ENCODE measurements at regions not wholly inside any gene's neighbourhood (a gene's known extent, or its start where the extent isn't known, plus 50 kb on each side); places are given as distances from the start of the nearest gene placed in this dataset.

DNA sequence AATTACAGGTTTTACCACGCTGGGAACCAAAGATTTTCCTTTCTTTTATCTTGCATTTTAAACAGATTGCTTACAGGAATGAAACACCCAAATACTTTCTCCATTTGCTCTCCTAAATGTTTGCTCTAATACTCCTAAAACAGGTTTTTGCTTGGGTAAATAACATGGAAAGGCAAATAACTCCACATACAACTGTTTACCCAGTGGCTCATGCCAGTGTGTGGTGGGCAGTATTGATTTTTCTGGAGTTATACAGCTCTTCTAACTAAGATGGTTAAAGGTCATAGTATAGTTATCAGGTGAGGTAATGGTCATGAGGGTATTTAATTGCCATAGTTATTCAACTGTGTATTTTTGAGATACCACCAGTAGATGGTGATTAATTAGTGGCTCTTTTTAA, 61.2 kb upstream of the RAB27B start:
- no peak for ATAC-seq
- intact Hi-C loops (cut with DNase I) = no loop called here
- Histone ChIP-seq H3K27me3 (peaks cover 0 to 9% (median 0%) of the 10 kb centered on the region in 7 donors), H3K27ac (no peak overlapping the region), H3K9me3 (no peaks in the 10 kb centered on the region), H3K4me3 (no peak overlapping the region), H3K4me1 (no peaks in the 10 kb centered on the region), H3K36me3 (no peaks in the 10 kb centered on the region)
- 85 to 87% methylated on average over 1 of the region's 1 CpG for WGBS, 2 donors
- no peak for DNase-seq
- TF ChIP-seq, protein P1, sequence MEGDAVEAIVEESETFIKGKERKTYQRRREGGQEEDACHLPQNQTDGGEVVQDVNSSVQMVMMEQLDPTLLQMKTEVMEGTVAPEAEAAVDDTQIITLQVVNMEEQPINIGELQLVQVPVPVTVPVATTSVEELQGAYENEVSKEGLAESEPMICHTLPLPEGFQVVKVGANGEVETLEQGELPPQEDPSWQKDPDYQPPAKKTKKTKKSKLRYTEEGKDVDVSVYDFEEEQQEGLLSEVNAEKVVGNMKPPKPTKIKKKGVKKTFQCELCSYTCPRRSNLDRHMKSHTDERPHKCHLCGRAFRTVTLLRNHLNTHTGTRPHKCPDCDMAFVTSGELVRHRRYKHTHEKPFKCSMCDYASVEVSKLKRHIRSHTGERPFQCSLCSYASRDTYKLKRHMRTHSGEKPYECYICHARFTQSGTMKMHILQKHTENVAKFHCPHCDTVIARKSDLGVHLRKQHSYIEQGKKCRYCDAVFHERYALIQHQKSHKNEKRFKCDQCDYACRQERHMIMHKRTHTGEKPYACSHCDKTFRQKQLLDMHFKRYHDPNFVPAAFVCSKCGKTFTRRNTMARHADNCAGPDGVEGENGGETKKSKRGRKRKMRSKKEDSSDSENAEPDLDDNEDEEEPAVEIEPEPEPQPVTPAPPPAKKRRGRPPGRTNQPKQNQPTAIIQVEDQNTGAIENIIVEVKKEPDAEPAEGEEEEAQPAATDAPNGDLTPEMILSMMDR (IDR thresholded peaks at IDR 0.05) = no peak

DNA sequence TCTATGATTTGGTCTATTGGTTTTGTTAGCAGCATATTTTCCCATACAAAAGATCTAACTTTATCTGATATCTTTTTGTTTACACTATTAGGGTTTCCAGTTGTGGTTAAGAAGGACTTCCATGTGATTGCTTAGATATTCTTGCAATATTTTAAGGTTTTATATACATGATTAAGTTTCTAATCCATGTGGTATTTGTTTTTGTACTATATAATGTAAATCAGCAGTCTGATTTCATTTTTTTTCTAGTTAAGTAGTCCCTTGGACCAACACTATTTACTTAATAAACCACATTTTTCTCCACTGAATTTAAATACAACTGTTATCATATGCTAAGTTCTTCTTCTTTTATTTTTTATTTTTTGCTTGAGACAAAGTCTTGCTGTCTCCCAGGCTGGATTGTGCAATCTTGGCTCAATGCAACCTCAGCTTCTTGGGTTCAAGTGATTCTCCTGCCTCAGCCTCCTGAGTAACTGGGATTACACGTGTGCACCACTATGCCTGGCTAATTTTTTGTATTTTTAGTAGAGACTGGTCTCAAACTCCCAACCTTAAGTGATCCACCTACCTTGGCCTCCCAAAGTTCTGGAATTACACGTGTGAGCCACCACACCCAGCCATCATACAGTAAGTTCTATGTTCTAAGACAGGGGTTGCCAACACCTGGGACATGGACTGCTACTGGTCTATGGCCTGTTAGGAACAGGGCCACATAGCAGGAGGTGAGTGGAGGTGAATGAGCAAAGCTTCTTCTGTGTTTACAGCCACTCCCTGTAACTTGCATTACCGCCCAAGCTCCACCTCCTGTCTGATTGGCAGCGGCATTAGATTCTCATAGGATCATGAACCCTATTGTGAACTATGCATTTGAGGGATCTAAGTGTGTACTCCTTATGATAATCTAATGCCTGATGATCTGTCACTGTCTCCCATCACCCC, 58.5 kb upstream of the RAB27B start:
- WGBS, 2 donors = 85 to 90% methylated on average over 4 of the region's 4 CpGs
- ATAC-seq (no peak), DNase-seq (no peak)
- Histone ChIP-seq H3K27ac (no peak overlapping the region), H3K4me3 (no peak overlapping the region), H3K9me3 (no peaks in the 10 kb centered on the region), H3K27me3 (no peaks in the 10 kb centered on the region), H3K36me3 (no peaks in the 10 kb centered on the region), H3K4me1 (peaks cover 0 to 5% (median 0%) of the 10 kb centered on the region in 9 donors)
- TF ChIP-seq, protein P1 (IDR thresholded peaks at IDR 0.05) = no peak
- intact Hi-C loops (cut with DNase I) = no loop called here

DNA sequence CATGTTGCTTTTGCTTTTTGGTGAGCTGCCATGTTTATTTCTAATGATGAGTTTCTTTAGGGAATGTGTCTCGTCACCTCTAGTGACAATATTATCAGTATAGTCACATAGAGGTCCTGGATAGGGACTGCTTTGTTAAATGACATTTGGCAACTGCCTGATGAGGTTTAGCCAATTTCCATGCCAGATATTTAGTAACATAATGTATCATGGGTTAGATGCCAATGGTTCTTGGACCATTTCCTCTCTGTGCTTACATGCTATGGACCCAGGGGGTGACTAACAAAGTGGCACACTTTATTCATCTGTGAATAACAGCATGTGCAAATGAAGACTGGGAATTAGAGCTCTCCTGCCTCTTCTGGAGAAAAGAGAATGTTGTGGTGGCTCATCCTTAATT, 56.2 kb upstream of the RAB27B start:
- TF ChIP-seq, protein P1 (IDR thresholded peaks at IDR 0.05) = no peak
- Histone ChIP-seq H3K4me3 (no peak overlapping the region), H3K9me3 (no peaks in the 10 kb centered on the region), H3K27ac (no peak overlapping the region), H3K4me1 (peaks cover 0 to 15% (median 0%) of the 10 kb centered on the region in 9 donors), H3K27me3 (no peaks in the 10 kb centered on the region), H3K36me3 (no peaks in the 10 kb centered on the region)
- ATAC-seq (no peak), DNase-seq (no peak)
- WGBS, 2 donors = 73 to 77% methylated on average over 1 of the region's 1 CpG
- intact Hi-C loops (cut with DNase I) = no loop called here

DNA sequence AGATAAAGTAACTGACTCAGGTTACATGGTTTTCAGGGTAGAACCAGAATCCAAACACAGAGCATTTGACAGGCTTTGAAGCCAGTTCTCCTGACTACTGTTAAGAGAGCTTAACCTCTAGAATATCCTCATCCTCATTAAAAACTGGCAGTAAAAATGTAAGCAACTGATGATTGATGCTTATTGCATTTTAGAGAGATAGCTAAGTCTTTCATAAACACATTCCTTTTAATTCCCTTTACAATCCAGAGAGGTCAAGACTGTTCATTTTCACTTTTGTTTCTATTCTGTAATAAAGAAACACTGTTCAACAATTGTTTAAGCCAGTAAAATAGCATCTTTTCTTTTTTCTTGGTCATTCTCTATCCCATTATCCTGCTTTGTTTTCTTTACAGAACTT, 53.9 kb upstream of the RAB27B start:
- peaks cover 0 to 15% (median 0%) of the 10 kb centered on the region in 9 donors for H3K4me1 ChIP-seq
- ATAC-seq (no peak), DNase-seq (no peak)
- intact Hi-C loops (cut with DNase I) = no loop called here
- H3K9me3 ChIP-seq = no peaks in the 10 kb centered on the region
- H3K27ac ChIP-seq = no peak overlapping the region
- peaks cover 0 to under 1% (median 0%) of the 10 kb centered on the region in 7 donors for H3K27me3 ChIP-seq
- TF ChIP-seq, protein P1 (IDR thresholded peaks at IDR 0.05) = no peak
- no peak overlapping the region for H3K4me3 ChIP-seq
- no peaks in the 10 kb centered on the region for H3K36me3 ChIP-seq

All from heart right ventricle (tissue), 16 donors.